ENCODE measurements at regions not wholly inside any gene's neighbourhood (a gene's known extent, or its start where the extent isn't known, plus 50 kb on each side); places are given as distances from the start of the nearest gene placed in this dataset.

GRCh38 chr1:94707321-94708298 is 112.5 kb upstream of the SLC44A3 start:
- TF ChIP-seq POLR2AphosphoS5 (IDR thresholded peaks at IDR 0.05) (no peak), CTCF (IDR thresholded peaks at IDR 0.05) (no peak), POLR2A (IDR thresholded peaks at IDR 0.05; ENCODE audit: low read depth) (no peak)
